Esophagus squamous epithelium (tissue), 4 donors: ENCODE measurements at regions not wholly inside any gene's neighbourhood (a gene's known extent, or its start where the extent isn't known, plus 50 kb on each side); places are given as distances from the start of the nearest gene placed in this dataset.

ENCODE experiments used
- CTCF ChIP-seq, 6 experiments: fragments of 450-650 bp in 4 of 6; fragments of 200-600 bp in 2 of 6; sonication (generic) in 2 of 6; IDR thresholded peaks; one replicate each; pipeline ENCODE4 v1.5.1; 2016 to 2019; ENCODE audit warnings: antibody characterized with exemption in 6 of 6, mild to moderate bottlenecking in 4 of 6, moderate library complexity in 4 of 6
- POLR2A ChIP-seq, 4 donors: fragments of 450-650 bp; IDR thresholded peaks; one replicate each; pipeline ENCODE4 v1.6.1; 2017; ENCODE audit warnings: antibody characterized with exemption in 4 of 4, mild to moderate bottlenecking in 4 of 4, moderate library complexity in 3 of 4

DNA sequence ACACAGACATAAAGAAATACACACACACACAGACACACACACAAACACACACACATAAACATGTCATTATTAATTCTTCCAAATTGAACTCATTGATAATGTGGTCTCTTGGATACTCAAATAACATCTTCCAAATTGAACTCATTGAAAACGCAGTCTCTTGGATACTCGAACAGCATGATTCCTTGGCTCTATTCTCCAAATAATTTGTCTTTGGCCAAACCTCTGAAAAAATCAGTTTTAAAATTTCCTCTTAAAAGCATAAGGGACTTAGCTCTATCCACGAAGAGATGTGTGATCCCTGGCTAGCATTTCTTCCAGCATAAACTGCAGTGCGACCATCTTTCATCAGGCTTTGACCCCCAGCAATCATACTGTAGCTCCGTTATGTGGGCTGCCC is 296.6 kb downstream of the IRX2 start:
- TF ChIP-seq CTCF (IDR thresholded peaks at IDR 0.05): no peak
- no peak for TF ChIP-seq POLR2A (IDR thresholded peaks at IDR 0.05)
